22Rv1 (cell line): ENCODE measurements at regions not wholly inside any gene's neighbourhood (a gene's known extent, or its start where the extent isn't known, plus 50 kb on each side); places are given as distances from the start of the nearest gene placed in this dataset.

ENCODE experiments used
- ZFX ChIP-seq: fragments of 450-650 bp; IDR thresholded peaks from 2 replicates; pipeline ENCODE4 v1.6.1; 2017; ENCODE audit warnings: antibody characterized with exemption, borderline replicate concordance
- TF ChIP-seq, protein P1 (sequence below): fragments of 450-650 bp; IDR thresholded peaks from 2 replicates; pipeline ENCODE4 v1.5.1; 2017; ENCODE audit warnings: mild to moderate bottlenecking

DNA sequence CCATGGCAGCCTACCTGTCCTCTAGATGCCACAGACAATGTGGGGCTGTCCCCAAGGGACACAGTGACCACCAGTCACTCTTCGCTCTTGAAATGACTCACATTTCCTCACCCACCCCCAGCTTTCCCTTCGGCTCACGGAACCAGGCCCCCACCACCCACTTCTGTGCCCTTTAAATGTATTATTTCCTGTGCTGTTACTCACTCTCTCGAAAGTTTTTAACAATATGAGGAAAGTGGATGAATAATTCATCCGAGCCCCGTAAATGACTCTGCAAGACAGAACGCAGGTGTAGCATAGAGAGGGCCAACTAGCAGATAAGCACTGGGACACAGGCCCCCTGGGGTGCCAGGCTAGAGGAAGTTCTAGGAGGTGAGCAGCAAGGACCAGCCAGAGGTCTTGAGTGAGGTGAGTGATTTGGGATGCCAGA lies 179.5 kb upstream of the TBL1X start:
- TF ChIP-seq, protein P1, sequence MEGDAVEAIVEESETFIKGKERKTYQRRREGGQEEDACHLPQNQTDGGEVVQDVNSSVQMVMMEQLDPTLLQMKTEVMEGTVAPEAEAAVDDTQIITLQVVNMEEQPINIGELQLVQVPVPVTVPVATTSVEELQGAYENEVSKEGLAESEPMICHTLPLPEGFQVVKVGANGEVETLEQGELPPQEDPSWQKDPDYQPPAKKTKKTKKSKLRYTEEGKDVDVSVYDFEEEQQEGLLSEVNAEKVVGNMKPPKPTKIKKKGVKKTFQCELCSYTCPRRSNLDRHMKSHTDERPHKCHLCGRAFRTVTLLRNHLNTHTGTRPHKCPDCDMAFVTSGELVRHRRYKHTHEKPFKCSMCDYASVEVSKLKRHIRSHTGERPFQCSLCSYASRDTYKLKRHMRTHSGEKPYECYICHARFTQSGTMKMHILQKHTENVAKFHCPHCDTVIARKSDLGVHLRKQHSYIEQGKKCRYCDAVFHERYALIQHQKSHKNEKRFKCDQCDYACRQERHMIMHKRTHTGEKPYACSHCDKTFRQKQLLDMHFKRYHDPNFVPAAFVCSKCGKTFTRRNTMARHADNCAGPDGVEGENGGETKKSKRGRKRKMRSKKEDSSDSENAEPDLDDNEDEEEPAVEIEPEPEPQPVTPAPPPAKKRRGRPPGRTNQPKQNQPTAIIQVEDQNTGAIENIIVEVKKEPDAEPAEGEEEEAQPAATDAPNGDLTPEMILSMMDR, result no peak
- no peak for TF ChIP-seq ZFX
